ENCODE measurements at regions not wholly inside any gene's neighbourhood (a gene's known extent, or its start where the extent isn't known, plus 50 kb on each side); places are given as distances from the start of the nearest gene placed in this dataset.
A peak's percentile ranks its signal among the peaks of the same experiment; 100 is the strongest.

DNA sequence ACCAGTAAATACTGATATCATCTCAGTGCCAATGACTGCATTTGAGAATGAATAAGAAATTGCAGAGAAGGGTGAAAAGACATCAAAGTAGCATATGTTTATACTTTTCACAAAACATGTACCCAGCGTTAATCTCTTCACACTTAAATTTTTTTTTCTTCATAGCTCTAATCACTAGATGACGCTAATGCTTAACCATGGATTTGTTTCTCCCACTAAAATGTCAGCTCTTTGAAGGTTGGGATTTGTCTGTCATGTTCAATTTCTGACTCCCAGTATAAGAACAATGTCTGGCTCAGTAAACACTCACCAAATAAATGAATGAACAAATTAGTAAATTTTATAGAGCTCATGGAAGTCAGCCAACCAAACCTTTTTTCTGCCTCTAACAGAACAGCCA, 78.3 kb upstream of the LMCD1 start:
- H3K79me2 ChIP-seq (ENCODE audit: insufficient read depth, low read depth, low read length), result no peaks in the 10 kb centered on the region
- no peak for DNase-seq (ENCODE audit: low spot score)
- no peak overlapping the region for H3K4me2 ChIP-seq (ENCODE audit: low read length)
- H3K4me1 ChIP-seq (ENCODE audit: insufficient read depth, low read length, poor library complexity, severe bottlenecking), result no peaks in the 10 kb centered on the region
- ChIA-PET POLR2A (interaction anchor here (0.5 to 1.0 kb wide), 2 partner anchors 98 to 343 kb away, joined by 3 to 6 read pairs; no protein-coding TSS in a partner anchor), CTCF (ENCODE audit: unreplicated experiment) (no interaction called here)
- no peak overlapping the region for H3K27ac ChIP-seq (ENCODE audit: low read depth, low read length, poor library complexity, severe bottlenecking)
- H3K9me2 ChIP-seq (ENCODE audit: insufficient read depth, low read length), result no peaks in the 10 kb centered on the region
- H4K20me1 ChIP-seq (ENCODE audit: insufficient read depth, low read length), result no peaks in the 10 kb centered on the region
- no peak for TF ChIP-seq EZH2phosphoT487 (IDR thresholded peaks at IDR 0.05; ENCODE audit: borderline replicate concordance, low read depth, low read length)
- TF ChIP-seq, protein P1, sequence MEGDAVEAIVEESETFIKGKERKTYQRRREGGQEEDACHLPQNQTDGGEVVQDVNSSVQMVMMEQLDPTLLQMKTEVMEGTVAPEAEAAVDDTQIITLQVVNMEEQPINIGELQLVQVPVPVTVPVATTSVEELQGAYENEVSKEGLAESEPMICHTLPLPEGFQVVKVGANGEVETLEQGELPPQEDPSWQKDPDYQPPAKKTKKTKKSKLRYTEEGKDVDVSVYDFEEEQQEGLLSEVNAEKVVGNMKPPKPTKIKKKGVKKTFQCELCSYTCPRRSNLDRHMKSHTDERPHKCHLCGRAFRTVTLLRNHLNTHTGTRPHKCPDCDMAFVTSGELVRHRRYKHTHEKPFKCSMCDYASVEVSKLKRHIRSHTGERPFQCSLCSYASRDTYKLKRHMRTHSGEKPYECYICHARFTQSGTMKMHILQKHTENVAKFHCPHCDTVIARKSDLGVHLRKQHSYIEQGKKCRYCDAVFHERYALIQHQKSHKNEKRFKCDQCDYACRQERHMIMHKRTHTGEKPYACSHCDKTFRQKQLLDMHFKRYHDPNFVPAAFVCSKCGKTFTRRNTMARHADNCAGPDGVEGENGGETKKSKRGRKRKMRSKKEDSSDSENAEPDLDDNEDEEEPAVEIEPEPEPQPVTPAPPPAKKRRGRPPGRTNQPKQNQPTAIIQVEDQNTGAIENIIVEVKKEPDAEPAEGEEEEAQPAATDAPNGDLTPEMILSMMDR (conservative IDR thresholded peaks at IDR 0.05; ENCODE audit: low read length), result 0 out of 2 replicates have a peak, but pooled peaks have one; percentile 9
- no peaks in the 10 kb centered on the region for H3K36me3 ChIP-seq (ENCODE audit: insufficient read depth, low read length)
- no peak overlapping the region for H3K4me3 ChIP-seq (ENCODE audit: low read depth, low read length, poor library complexity, severe bottlenecking)
- H2AFZ ChIP-seq (ENCODE audit: low read length), result no peak overlapping the region
- no peaks in the 10 kb centered on the region for H3K9me3 ChIP-seq (ENCODE audit: low read length)
- no TSS peak for BruUV-seq (replicated peaks)
- intact Hi-C loops (cut with micrococcal nuclease; ENCODE audit: unreplicated experiment), result loop anchor here (10.0 kb wide), 1 partner anchor 309 kb away; no protein-coding TSS in a partner anchor

DNA sequence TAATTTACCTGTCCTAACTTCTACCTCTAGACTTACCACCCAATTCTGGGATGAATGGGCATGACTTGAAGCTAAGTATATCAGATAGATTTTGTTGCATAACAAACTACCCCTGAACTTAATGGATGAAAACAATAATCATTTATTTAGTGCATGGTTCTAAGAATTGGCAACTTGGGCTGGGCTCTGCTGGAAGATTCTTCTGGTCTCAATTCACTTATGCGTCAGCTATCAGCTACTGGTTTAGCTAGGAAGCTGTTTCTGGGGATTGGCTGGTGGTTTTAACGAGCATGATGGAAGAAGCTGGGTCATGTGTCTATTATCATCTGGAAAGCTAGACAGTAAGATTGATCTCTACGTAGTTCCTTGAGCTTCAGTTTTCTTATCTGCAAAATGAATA, 77.3 kb upstream of the LMCD1 start:
- Histone ChIP-seq H3K4me3 (ENCODE audit: low read depth, low read length, poor library complexity, severe bottlenecking) (no peak overlapping the region), H3K27ac (ENCODE audit: low read depth, low read length, poor library complexity, severe bottlenecking) (no peak overlapping the region), H3K4me2 (ENCODE audit: low read length) (no peak overlapping the region), H3K9me2 (ENCODE audit: insufficient read depth, low read length) (no peaks in the 10 kb centered on the region), H4K20me1 (ENCODE audit: insufficient read depth, low read length) (no peaks in the 10 kb centered on the region), H3K36me3 (ENCODE audit: insufficient read depth, low read length) (no peaks in the 10 kb centered on the region), H3K4me1 (ENCODE audit: insufficient read depth, low read length, poor library complexity, severe bottlenecking) (no peaks in the 10 kb centered on the region), H2AFZ (ENCODE audit: low read length) (no peak overlapping the region), H3K9me3 (ENCODE audit: low read length) (no peaks in the 10 kb centered on the region), H3K79me2 (ENCODE audit: insufficient read depth, low read depth, low read length) (no peaks in the 10 kb centered on the region)
- ChIA-PET POLR2A (interaction anchor here (0.6 kb wide), 1 partner anchor 559 kb away, joined by 4 read pairs; no protein-coding TSS in a partner anchor), CTCF (ENCODE audit: unreplicated experiment) (no interaction called here)
- no peak for DNase-seq (ENCODE audit: low spot score)
- intact Hi-C loops (cut with micrococcal nuclease; ENCODE audit: unreplicated experiment), result loop anchor here (10.0 kb wide), 1 partner anchor 309 kb away; no protein-coding TSS in a partner anchor
- BruUV-seq (replicated peaks), result no TSS peak
- TF ChIP-seq, protein P1 (conservative IDR thresholded peaks at IDR 0.05; ENCODE audit: low read length), result no peak
- no peak for TF ChIP-seq EZH2phosphoT487 (IDR thresholded peaks at IDR 0.05; ENCODE audit: borderline replicate concordance, low read depth, low read length)

DNA sequence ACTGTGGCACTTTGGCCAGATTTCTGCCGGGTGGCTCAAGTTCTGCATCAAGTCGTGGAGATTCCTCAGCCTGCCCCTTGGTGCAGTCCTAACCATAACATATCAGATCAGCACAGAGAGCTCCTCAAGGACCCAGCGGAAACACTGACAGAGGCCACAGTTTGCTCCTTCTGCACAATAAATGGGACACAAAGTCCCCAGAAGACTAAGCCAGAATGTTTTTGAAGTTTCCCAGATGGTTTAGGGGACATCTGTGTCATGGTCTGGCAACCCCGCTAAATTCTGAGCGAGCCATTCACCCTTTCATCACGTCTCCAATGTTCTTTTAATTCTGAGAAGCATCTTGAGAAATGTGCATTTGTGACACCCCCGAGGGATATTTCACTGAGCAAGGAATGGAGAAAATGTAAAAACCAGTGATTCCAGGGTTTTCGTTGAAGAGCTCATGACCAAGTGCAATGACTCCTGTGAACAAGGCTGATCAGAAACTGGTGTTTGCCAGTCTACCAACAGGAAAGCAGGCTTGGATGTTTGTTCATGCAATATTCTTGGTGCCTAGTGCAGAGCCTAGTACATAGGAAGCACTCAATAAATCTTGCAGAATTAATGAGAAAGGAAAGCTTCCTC, 64.8 kb upstream of the LMCD1 start:
- Histone ChIP-seq H3K4me3 (ENCODE audit: low read depth, low read length, poor library complexity, severe bottlenecking) (no peak overlapping the region), H3K9me3 (ENCODE audit: low read length) (no peaks in the 10 kb centered on the region), H3K27ac (ENCODE audit: low read depth, low read length, poor library complexity, severe bottlenecking) (no peak overlapping the region), H3K79me2 (ENCODE audit: insufficient read depth, low read depth, low read length) (no peaks in the 10 kb centered on the region), H3K4me2 (ENCODE audit: low read length) (no peak overlapping the region), H3K9me2 (ENCODE audit: insufficient read depth, low read length) (no peaks in the 10 kb centered on the region), H3K36me3 (ENCODE audit: insufficient read depth, low read length) (no peaks in the 10 kb centered on the region), H3K4me1 (ENCODE audit: insufficient read depth, low read length, poor library complexity, severe bottlenecking) (no peaks in the 10 kb centered on the region), H2AFZ (ENCODE audit: low read length) (no peak overlapping the region), H4K20me1 (ENCODE audit: insufficient read depth, low read length) (no peaks in the 10 kb centered on the region)
- CTCF ChIA-PET (ENCODE audit: unreplicated experiment), result no interaction called here
- no TSS peak for BruUV-seq (replicated peaks)
- POLR2A ChIA-PET, result interaction anchor here (0.6 to 0.8 kb wide), 2 partner anchors 590 to 1287 kb away, joined by 3 read pairs; no protein-coding TSS in a partner anchor
- TF ChIP-seq, protein P1 (conservative IDR thresholded peaks at IDR 0.05; ENCODE audit: low read length), result no peak
- TF ChIP-seq EZH2phosphoT487 (IDR thresholded peaks at IDR 0.05; ENCODE audit: borderline replicate concordance, low read depth, low read length), result no peak
- intact Hi-C loops (cut with micrococcal nuclease; ENCODE audit: unreplicated experiment), result no loop called here
- DNase-seq (ENCODE audit: low spot score), result no peak

Measured in OCI-LY7 (cell line).